Adipose tissue (tissue), 3 donors: ENCODE measurements at regions not wholly inside any gene's neighbourhood (a gene's known extent, or its start where the extent isn't known, plus 50 kb on each side); places are given as distances from the start of the nearest gene placed in this dataset.

Source experiments
- H3K27ac ChIP-seq: one replicate; pipeline ENCODE4 v1.5.1; 2013; ENCODE audit warnings: low read depth, low read length
- WGBS, 3 donors: extraction: QIAGEN DNeasy Blood & Tissue Kit; methylation state at CpG; one replicate each; pipeline ENCODE4 v1.1.7; 2013; 5-methylcytosine and 5-hydroxymethylcytosine counted together
- donor health status: healthy with polysubstance abuse.
- donor health status: Bipolar disorder and iron deficiency.
- donor health status: healthy.

- 89 to 97% (median 90%) methylated on average over 3 of the region's 3 CpGs for WGBS, 3 donors
- no peak overlapping the region for H3K27ac ChIP-seq
Measured at GRCh38 chr10:78614744-78615143, 454.0 kb upstream of the ZMIZ1 start.

GRCh38 chr10:78616125-78616695 is 452.6 kb upstream of the ZMIZ1 start:
- 42 to 55% (median 51%) methylated on average over 4 of the region's 4 CpGs for WGBS, 3 donors
- no peak overlapping the region for H3K27ac ChIP-seq

- 95 to 96% (median 96%) methylated on average over 3 of the region's 3 CpGs for WGBS, 3 donors
Measured at GRCh38 chr10:78617115-78617514, 451.7 kb upstream of the ZMIZ1 start.

GRCh38 chr10:78617631-78618030 is 451.1 kb upstream of the ZMIZ1 start:
- 79 to 94% (median 90%) methylated on average over 5 of the region's 5 CpGs for WGBS, 3 donors
- no peak overlapping the region for H3K27ac ChIP-seq

More at GRCh38 chr10:78617115-78617514, 451.7 kb upstream of the ZMIZ1 start:
- H3K27ac ChIP-seq = no peak overlapping the region

- 92 to 98% (median 96%) methylated on average over 4 of the region's 4 CpGs for WGBS, 3 donors
- H3K27ac ChIP-seq = no peak overlapping the region
Measured at GRCh38 chr10:78618050-78618449, 450.7 kb upstream of the ZMIZ1 start.

- H3K27ac ChIP-seq = no peak overlapping the region
- WGBS, 3 donors = 80 to 85% (median 81%) methylated on average over 6 of the region's 6 CpGs
Measured at GRCh38 chr10:78619115-78619851, 449.5 kb upstream of the ZMIZ1 start.

GRCh38 chr10:78619896-78620295 is 448.9 kb upstream of the ZMIZ1 start:
- 86 to 90% (median 88%) methylated on average over 4 of the region's 4 CpGs for WGBS, 3 donors

GRCh38 chr10:78620985-78621799 is 447.6 kb upstream of the ZMIZ1 start:
- WGBS, 3 donors = 41 to 79% (median 70%) methylated on average over 9 of the region's 9 CpGs
- H3K27ac ChIP-seq = no peak overlapping the region

More at GRCh38 chr10:78619896-78620295, 448.9 kb upstream of the ZMIZ1 start:
- H3K27ac ChIP-seq = no peak overlapping the region

GRCh38 chr10:78623578-78624215 is 445.1 kb upstream of the ZMIZ1 start:
- H3K27ac ChIP-seq = no peak overlapping the region
- 49 to 73% (median 53%) methylated on average over 4 of the region's 4 CpGs for WGBS, 3 donors

- H3K27ac ChIP-seq = no peak overlapping the region
- 82 to 95% (median 85%) methylated on average over 2 of the region's 2 CpGs for WGBS, 3 donors
Measured at GRCh38 chr10:78624791-78625190, 444.0 kb upstream of the ZMIZ1 start.

GRCh38 chr10:78626471-78626870 is 442.3 kb upstream of the ZMIZ1 start:
- H3K27ac ChIP-seq = no peak overlapping the region
- 70 to 83% (median 75%) methylated on average over 10 of the region's 10 CpGs for WGBS, 3 donors

GRCh38 chr10:78627254-78627795 is 441.4 kb upstream of the ZMIZ1 start:
- 87 to 98% (median 94%) methylated on average over 3 of the region's 3 CpGs for WGBS, 3 donors
- H3K27ac ChIP-seq = no peak overlapping the region

- 73 to 79% (median 76%) methylated on average over 8 of the region's 8 CpGs for WGBS, 3 donors
- H3K27ac ChIP-seq = no peak overlapping the region
Measured at GRCh38 chr10:78628976-78629375, 439.8 kb upstream of the ZMIZ1 start.

GRCh38 chr10:78629773-78630172 is 439.0 kb upstream of the ZMIZ1 start:
- H3K27ac ChIP-seq = no peak overlapping the region
- WGBS, 3 donors = 80 to 90% (median 84%) methylated on average over 11 of the region's 11 CpGs

GRCh38 chr10:78630944-78631838 is 437.6 kb upstream of the ZMIZ1 start:
- 71 to 87% (median 82%) methylated on average over 12 of the region's 12 CpGs for WGBS, 3 donors
- H3K27ac ChIP-seq = no peak overlapping the region

GRCh38 chr10:78634389-78634815 is 434.4 kb upstream of the ZMIZ1 start:
- no peak overlapping the region for H3K27ac ChIP-seq
- 57 to 76% (median 71%) methylated on average over 2 of the region's 2 CpGs for WGBS, 3 donors

- H3K27ac ChIP-seq = no peak overlapping the region
- WGBS, 3 donors = 30 to 47% (median 41%) methylated on average over 2 of the region's 2 CpGs
Measured at GRCh38 chr10:78634835-78635234, 433.9 kb upstream of the ZMIZ1 start.

- no peak overlapping the region for H3K27ac ChIP-seq
- 76 to 89% (median 86%) methylated on average over 2 of the region's 2 CpGs for WGBS, 3 donors
Measured at GRCh38 chr10:78639629-78640028, 429.1 kb upstream of the ZMIZ1 start.
